Fibroblast of pulmonary artery (primary cell): ENCODE measurements at regions not wholly inside any gene's neighbourhood (a gene's known extent, or its start where the extent isn't known, plus 50 kb on each side); places are given as distances from the start of the nearest gene placed in this dataset.

Experiments used
- DNase-seq: peaks from one replicate; pipeline ENCODE4 v3.0.0-alpha.2; 2010; ENCODE audit warnings: low read depth
- H3K4me3 ChIP-seq: replicated peaks from 2 replicates; pipeline ENCODE4 v1.5.1; 2011; ENCODE audit warnings: low read depth, mild to moderate bottlenecking, control low read depth, low read length, moderate library complexity
- TF ChIP-seq, protein P1 (sequence below): IDR thresholded peaks from 2 replicates; pipeline ENCODE4 v1.5.1; 2011; ENCODE audit warnings: mild to moderate bottlenecking, control low read depth, low read length, inconsistent platforms; ENCODE audit errors: missing control alignments

DNA sequence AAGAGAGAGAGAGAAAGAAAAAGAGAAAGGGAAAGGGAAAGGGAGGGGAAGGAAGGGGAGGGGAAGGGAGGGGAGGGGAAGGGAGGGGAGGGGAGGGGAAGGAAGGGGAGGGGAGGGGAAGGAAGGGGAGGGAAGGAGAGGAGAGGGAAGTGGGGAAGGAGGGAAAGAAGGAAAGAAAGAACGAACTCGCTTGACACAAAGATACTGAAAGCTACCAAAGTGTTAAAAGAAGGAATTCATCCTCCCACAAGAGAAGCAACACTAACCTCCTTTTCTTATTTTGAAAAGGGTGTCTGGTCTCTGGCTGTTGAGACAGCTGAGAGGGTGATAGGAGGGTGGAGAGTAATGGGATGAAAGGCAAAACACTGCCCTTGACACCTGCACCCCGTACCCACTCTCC is 172.6 kb downstream of the SHANK2 start:
- no peak for DNase-seq
- TF ChIP-seq, protein P1, sequence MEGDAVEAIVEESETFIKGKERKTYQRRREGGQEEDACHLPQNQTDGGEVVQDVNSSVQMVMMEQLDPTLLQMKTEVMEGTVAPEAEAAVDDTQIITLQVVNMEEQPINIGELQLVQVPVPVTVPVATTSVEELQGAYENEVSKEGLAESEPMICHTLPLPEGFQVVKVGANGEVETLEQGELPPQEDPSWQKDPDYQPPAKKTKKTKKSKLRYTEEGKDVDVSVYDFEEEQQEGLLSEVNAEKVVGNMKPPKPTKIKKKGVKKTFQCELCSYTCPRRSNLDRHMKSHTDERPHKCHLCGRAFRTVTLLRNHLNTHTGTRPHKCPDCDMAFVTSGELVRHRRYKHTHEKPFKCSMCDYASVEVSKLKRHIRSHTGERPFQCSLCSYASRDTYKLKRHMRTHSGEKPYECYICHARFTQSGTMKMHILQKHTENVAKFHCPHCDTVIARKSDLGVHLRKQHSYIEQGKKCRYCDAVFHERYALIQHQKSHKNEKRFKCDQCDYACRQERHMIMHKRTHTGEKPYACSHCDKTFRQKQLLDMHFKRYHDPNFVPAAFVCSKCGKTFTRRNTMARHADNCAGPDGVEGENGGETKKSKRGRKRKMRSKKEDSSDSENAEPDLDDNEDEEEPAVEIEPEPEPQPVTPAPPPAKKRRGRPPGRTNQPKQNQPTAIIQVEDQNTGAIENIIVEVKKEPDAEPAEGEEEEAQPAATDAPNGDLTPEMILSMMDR = no peak
- H3K4me3 ChIP-seq = no peak overlapping the region

- DNase-seq = no peak
- TF ChIP-seq, protein P1 = no peak
- no peak overlapping the region for H3K4me3 ChIP-seq
These were observed 173.9 kb downstream of the SHANK2 start for GRCh38 chr11:71078482-71078881.

GRCh38 chr11:71076525-71077304 is 175.7 kb downstream of the SHANK2 start:
- TF ChIP-seq, protein P1 = no peak
- DNase-seq = no peak
- no peak overlapping the region for H3K4me3 ChIP-seq

- no peak for DNase-seq
- H3K4me3 ChIP-seq = no peak overlapping the region
- TF ChIP-seq, protein P1 = no peak
These were observed 176.4 kb downstream of the SHANK2 start for GRCh38 chr11:71075871-71076420.

DNA sequence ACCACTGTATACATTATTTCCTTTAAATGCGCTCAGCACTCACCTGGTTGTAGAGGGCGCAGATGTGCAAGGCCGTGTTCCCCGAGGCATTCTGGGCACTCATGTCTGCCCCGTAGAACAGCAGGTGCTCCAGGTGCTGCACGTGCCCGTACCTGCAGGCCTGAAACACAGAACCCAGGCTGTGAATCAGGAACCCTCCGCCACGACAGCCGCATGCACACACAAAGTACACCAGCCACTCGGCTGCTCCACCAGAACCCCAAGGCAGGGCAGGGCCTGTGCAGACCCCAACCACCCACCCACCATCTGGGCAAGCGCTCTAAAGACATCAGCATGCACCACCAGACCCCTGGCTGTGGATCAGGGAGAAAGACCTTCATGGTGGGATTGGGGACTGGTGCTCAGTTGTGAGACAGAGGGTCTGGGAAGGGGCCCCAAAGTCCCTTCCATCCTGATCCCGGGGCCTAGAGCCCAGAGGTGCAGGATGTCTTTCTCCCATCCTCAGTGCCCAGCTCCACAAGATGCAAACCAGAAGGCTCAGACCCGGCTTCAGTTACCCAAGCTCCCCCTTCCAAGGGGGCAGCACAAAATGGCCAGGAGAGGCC is 177.2 kb downstream of the SHANK2 start:
- TF ChIP-seq, protein P1 = no peak
- no peak overlapping the region for H3K4me3 ChIP-seq
- DNase-seq = no peak

GRCh38 chr11:71071736-71072509 is 180.5 kb downstream of the SHANK2 start:
- no peak overlapping the region for H3K4me3 ChIP-seq
- TF ChIP-seq, protein P1 = no peak
- no peak for DNase-seq
